PC-3 (cell line): ENCODE measurements at regions not wholly inside any gene's neighbourhood (a gene's known extent, or its start where the extent isn't known, plus 50 kb on each side); places are given as distances from the start of the nearest gene placed in this dataset.
A peak's percentile ranks its signal among the peaks of the same experiment; 100 is the strongest.

Experiments used
- ATAC-seq: fragments of 200-7000 bp; cut with Tn5 transposase; 2 replicates; pipeline ENCODE4 v1.9.1; 2020; ENCODE audit warnings: mild to moderate bottlenecking, moderate library complexity
- BruUV-seq: library from RNA; stranded (reverse); fragments of 400-500 nt; replicated peaks from 2 replicates; lab custom pipeline; 2021; lab: Mats Ljungman, UMichigan
- CTCF ChIA-PET: fragments of 300-600 bp; sonication (Branson Sonifier 250); formaldehyde crosslinking; loops from one replicate; lab custom pipeline; 2022; ENCODE audit warnings: antibody characterized with exemption; lab: Charles Lee
- POLR2A ChIA-PET: fragments of 300-600 bp; sonication (Branson Sonifier 250); formaldehyde crosslinking; loops from one replicate; lab custom pipeline; 2022; ENCODE audit warnings: antibody characterized with exemption; ENCODE audit not compliant: unreplicated experiment; lab: Charles Lee
- DNase-seq: peaks from one replicate; pipeline ENCODE4 v3.0.0-alpha.2; 2015
- H2AFZ ChIP-seq: fragments of 300-600 bp; sonication (generic); 2 replicates; pipeline ENCODE4 v1.6.0; 2016; ENCODE audit warnings: antibody characterized with exemption, low read length
- H3F3A ChIP-seq: fragments of 300-600 bp; sonication (generic); one replicate; pipeline ENCODE4 v1.6.0; 2017; ENCODE audit warnings: antibody characterized with exemption, low read length, control low read depth, mild to moderate bottlenecking; ENCODE audit not compliant: unreplicated experiment
- H3K27ac ChIP-seq: fragments of 300-600 bp; sonication (generic); 2 replicates; pipeline ENCODE4 v1.5.1; 2016; ENCODE audit warnings: mild to moderate bottlenecking, low read length
- H3K27me3 ChIP-seq: fragments of 300-600 bp; sonication (generic); 2 replicates; pipeline ENCODE4 v1.6.1; 2016; ENCODE audit warnings: low read length, mixed read lengths
- H3K36me3 ChIP-seq: fragments of 300-600 bp; sonication (generic); 2 replicates; pipeline ENCODE4 v1.6.1; 2016; ENCODE audit warnings: low read depth, mixed run types, low read length, mixed read lengths
- H3K4me1 ChIP-seq: fragments of 300-600 bp; sonication (generic); 2 replicates; pipeline ENCODE4 v1.5.1; 2016; ENCODE audit warnings: low read length; ENCODE audit not compliant: insufficient read depth
- H3K4me2 ChIP-seq: fragments of 300-600 bp; sonication (generic); 2 replicates; pipeline ENCODE4 v1.6.0; 2016; ENCODE audit warnings: low read length
- H3K4me3 ChIP-seq: fragments of 300-600 bp; sonication (generic); 2 replicates; pipeline ENCODE4 v1.5.1; 2016; ENCODE audit warnings: mild to moderate bottlenecking, low read length, mixed read lengths
- H3K79me2 ChIP-seq: fragments of 300-600 bp; sonication (generic); 2 replicates; pipeline ENCODE4 v1.6.1; 2017; ENCODE audit warnings: low read length, mixed read lengths
- H3K9ac ChIP-seq: fragments of 300-600 bp; sonication (generic); 2 replicates; pipeline ENCODE4 v1.6.0; 2016; ENCODE audit warnings: mild to moderate bottlenecking, low read length
- H3K9me2 ChIP-seq: fragments of 300-600 bp; sonication (generic); replicated peaks from 2 replicates; pipeline ENCODE4 v1.6.1; 2016; ENCODE audit warnings: mixed run types, low read length, mixed read lengths
- H3K9me3 ChIP-seq: fragments of 300-600 bp; sonication (generic); 2 replicates; pipeline ENCODE4 v1.6.1; 2016; ENCODE audit warnings: low read length, mixed read lengths
- H4K20me1 ChIP-seq: fragments of 300-600 bp; sonication (generic); 2 replicates; pipeline ENCODE4 v1.6.1; 2016; ENCODE audit warnings: low read length, mixed read lengths
- EZH2 ChIP-seq: fragments of 300-600 bp; sonication (generic); IDR thresholded peaks from one replicate; pipeline ENCODE4 v1.6.1; 2017; ENCODE audit warnings: antibody characterized with exemption, mild to moderate bottlenecking, low read length; ENCODE audit not compliant: unreplicated experiment
- EZH2phosphoT487 ChIP-seq: fragments of 300-600 bp; sonication (generic); IDR thresholded peaks from 2 replicates; pipeline ENCODE4 v1.6.1; 2018; ENCODE audit warnings: mild to moderate bottlenecking, antibody characterized with exemption, low read length, borderline replicate concordance
- intact Hi-C: fragments of 100-400 bp; cut with micrococcal nuclease; formaldehyde crosslinking; loops from 2 replicates; pipeline ENCODE4 v1.9.0; 2023
- TF ChIP-seq, protein P1 (sequence below): fragments of 300-600 bp; sonication (generic); conservative IDR thresholded peaks from 2 replicates; pipeline ENCODE4 v1.5.1; 2017; ENCODE audit warnings: antibody characterized with exemption, low read depth, mild to moderate bottlenecking, low read length

GRCh38 chr12:59155448-59155847, 235.1 kb upstream of the LRIG3 start:
- Histone ChIP-seq H3K9me3 (no peaks in the 10 kb centered on the region), H4K20me1 (no peaks in the 10 kb centered on the region), H3K9me2 (no peaks in the 10 kb centered on the region), H3K36me3 (no peaks in the 10 kb centered on the region), H3K4me3 (no peak overlapping the region), H3K79me2 (no peaks in the 10 kb centered on the region), H3F3A (no peaks in the 10 kb centered on the region), H3K27me3 (no peaks in the 10 kb centered on the region), H3K4me2 (no peak overlapping the region), H3K27ac (no peak overlapping the region), H3K4me1 (no peaks in the 10 kb centered on the region), H3K9ac (no peak overlapping the region), H2AFZ (no peak overlapping the region)
- no TSS peak for BruUV-seq
- ChIA-PET CTCF (no interaction called here), POLR2A (no interaction called here)
- ATAC-seq: no peak
- TF ChIP-seq EZH2phosphoT487 (no peak), EZH2 (no peak)
- TF ChIP-seq, protein P1, sequence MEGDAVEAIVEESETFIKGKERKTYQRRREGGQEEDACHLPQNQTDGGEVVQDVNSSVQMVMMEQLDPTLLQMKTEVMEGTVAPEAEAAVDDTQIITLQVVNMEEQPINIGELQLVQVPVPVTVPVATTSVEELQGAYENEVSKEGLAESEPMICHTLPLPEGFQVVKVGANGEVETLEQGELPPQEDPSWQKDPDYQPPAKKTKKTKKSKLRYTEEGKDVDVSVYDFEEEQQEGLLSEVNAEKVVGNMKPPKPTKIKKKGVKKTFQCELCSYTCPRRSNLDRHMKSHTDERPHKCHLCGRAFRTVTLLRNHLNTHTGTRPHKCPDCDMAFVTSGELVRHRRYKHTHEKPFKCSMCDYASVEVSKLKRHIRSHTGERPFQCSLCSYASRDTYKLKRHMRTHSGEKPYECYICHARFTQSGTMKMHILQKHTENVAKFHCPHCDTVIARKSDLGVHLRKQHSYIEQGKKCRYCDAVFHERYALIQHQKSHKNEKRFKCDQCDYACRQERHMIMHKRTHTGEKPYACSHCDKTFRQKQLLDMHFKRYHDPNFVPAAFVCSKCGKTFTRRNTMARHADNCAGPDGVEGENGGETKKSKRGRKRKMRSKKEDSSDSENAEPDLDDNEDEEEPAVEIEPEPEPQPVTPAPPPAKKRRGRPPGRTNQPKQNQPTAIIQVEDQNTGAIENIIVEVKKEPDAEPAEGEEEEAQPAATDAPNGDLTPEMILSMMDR: no peak
- DNase-seq: no peak
- intact Hi-C loops: no loop called here

- no peak overlapping the region for H2AFZ ChIP-seq
- ChIA-PET POLR2A (no interaction called here), CTCF (interaction anchor here (0.8 to 1.2 kb wide), 2 partner anchors 14 to 610 kb away, joined by 3 to 6 read pairs; no protein-coding TSS in a partner anchor)
- no peaks in the 10 kb centered on the region for H3K36me3 ChIP-seq
- H3K9ac ChIP-seq: no peak overlapping the region
- H3F3A ChIP-seq: no peaks in the 10 kb centered on the region
- no peaks in the 10 kb centered on the region for H3K79me2 ChIP-seq
- no peak overlapping the region for H3K4me3 ChIP-seq
- no peaks in the 10 kb centered on the region for H3K9me2 ChIP-seq
- ATAC-seq: no peak
- no TSS peak for BruUV-seq
- H3K4me1 ChIP-seq: no peaks in the 10 kb centered on the region
- H3K4me2 ChIP-seq: no peak overlapping the region
- DNase-seq: peak; percentile 11
- intact Hi-C loops: loop anchor here (2.0 to 5.0 kb wide), 3 partner anchors 804 to 1168 kb away; no protein-coding TSS in a partner anchor
- no peaks in the 10 kb centered on the region for H3K9me3 ChIP-seq
- H4K20me1 ChIP-seq: no peaks in the 10 kb centered on the region
- H3K27ac ChIP-seq: no peak overlapping the region
- no peaks in the 10 kb centered on the region for H3K27me3 ChIP-seq
- TF ChIP-seq, protein P1: no peak
- TF ChIP-seq EZH2 (no peak), EZH2phosphoT487 (no peak)
Observed at GRCh38 chr12:59151243-59151642, 230.9 kb upstream of the LRIG3 start.

- ChIA-PET CTCF (interaction anchor here (0.5 to 1.6 kb wide), 8 partner anchors 35 to 1167 kb away, joined by 3 to 5 read pairs (median 3); no protein-coding TSS in a partner anchor), POLR2A (interaction anchor here (0.6 kb wide), 1 partner anchor 37 kb away, joined by 3 read pairs; no protein-coding TSS in a partner anchor)
- H3K27ac ChIP-seq: no peak overlapping the region
Observed at GRCh38 chr12:59149995-59150642, 229.8 kb upstream of the LRIG3 start.

More at GRCh38 chr12:59149995-59150642, 229.8 kb upstream of the LRIG3 start:
- Histone ChIP-seq H3K4me3 (no peak overlapping the region), H3K4me1 (no peaks in the 10 kb centered on the region), H3K9me2 (no peaks in the 10 kb centered on the region), H3K4me2 (no peak overlapping the region), H3K9ac (no peak overlapping the region), H2AFZ (no peak overlapping the region), H3K27me3 (no peaks in the 10 kb centered on the region), H3F3A (no peaks in the 10 kb centered on the region), H3K79me2 (no peaks in the 10 kb centered on the region), H3K9me3 (no peaks in the 10 kb centered on the region), H4K20me1 (no peaks in the 10 kb centered on the region), H3K36me3 (no peaks in the 10 kb centered on the region)
- intact Hi-C loops: loop anchor here (1.0 to 5.0 kb wide), 5 partner anchors 37 to 1167 kb away; no protein-coding TSS in a partner anchor
- DNase-seq: peak; percentile 91
- TF ChIP-seq, protein P1: peak; percentile 99
- no peak for TF ChIP-seq EZH2phosphoT487
- peak; percentile 92 for ATAC-seq
- no TSS peak for BruUV-seq
